NT2/D1 (cell line): ENCODE measurements at regions not wholly inside any gene's neighbourhood (a gene's known extent, or its start where the extent isn't known, plus 50 kb on each side); places are given as distances from the start of the nearest gene placed in this dataset.
A peak's percentile ranks its signal among the peaks of the same experiment; 100 is the strongest.

Source experiments
- DNase-seq: peaks from one replicate; pipeline ENCODE4 v3.0.0-alpha.2; 2011; ENCODE audit warnings: low read depth, low spot score
- H3K27me3 ChIP-seq: 2 replicates; pipeline ENCODE4 v1.6.0; 2011; ENCODE audit warnings: mild to moderate bottlenecking; ENCODE audit not compliant: insufficient read length, insufficient read depth
- H3K36me3 ChIP-seq: 2 replicates; pipeline ENCODE4 v1.6.1; 2011; ENCODE audit warnings: mild to moderate bottlenecking, low read length, mixed read lengths; ENCODE audit not compliant: insufficient read depth, insufficient read length
- H3K4me1 ChIP-seq: 2 replicates; pipeline ENCODE4 v1.5.1; 2011; ENCODE audit not compliant: insufficient read depth, insufficient read length
- H3K4me3 ChIP-seq: 2 replicates; pipeline ENCODE4 v1.5.1; 2011; ENCODE audit warnings: low read depth; ENCODE audit not compliant: insufficient read length
- H3K9ac ChIP-seq: 2 replicates; pipeline ENCODE4 v1.6.0; 2011; ENCODE audit warnings: low read depth; ENCODE audit not compliant: insufficient read length
- H3K9me3 ChIP-seq: 2 replicates; pipeline ENCODE4 v1.5.1; 2011; ENCODE audit warnings: mild to moderate bottlenecking, low read length; ENCODE audit not compliant: insufficient read depth
- SUZ12 ChIP-seq: IDR thresholded peaks from 2 replicates; pipeline ENCODE4 v1.6.1; 2011; ENCODE audit not compliant: insufficient read length, insufficient read depth; ENCODE audit errors: extremely low read depth
- YY1 ChIP-seq: IDR thresholded peaks from 2 replicates; pipeline ENCODE4 v1.6.1; 2011; ENCODE audit not compliant: insufficient read length, insufficient read depth
- ZNF274 ChIP-seq: IDR thresholded peaks from 2 replicates; pipeline ENCODE4 v1.6.1; 2011; ENCODE audit warnings: mild to moderate bottlenecking, low read depth, low read length

DNA sequence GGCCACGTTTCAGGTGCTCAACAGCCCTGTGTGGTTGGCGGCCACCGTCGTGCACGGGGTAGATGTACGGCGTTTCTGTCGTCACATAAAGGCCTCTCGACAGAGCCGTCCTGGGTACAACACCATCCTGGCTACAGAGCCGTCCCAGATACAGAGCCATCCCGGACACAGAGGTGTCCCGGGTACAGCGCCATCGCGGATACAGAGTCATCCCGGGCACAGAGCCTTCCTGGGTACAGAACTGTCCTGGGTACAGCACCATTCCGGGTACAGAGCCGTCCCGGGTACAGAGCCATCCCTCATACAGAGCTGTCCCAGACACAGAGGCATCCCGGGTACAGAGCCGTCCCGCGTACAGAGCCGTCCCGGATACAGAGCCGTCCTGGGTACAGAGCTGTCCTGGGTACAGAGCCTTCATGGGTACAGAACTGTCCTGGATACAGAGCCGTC is 222.7 kb upstream of the SOX1 start:
- Histone ChIP-seq H3K9me3 (peaks cover 20% of the 10 kb centered on the region), H3K4me1 (peaks cover 7% of the 10 kb centered on the region), H3K36me3 (no peaks in the 10 kb centered on the region), H3K4me3 (no peak overlapping the region), H3K9ac (no peak overlapping the region), H3K27me3 (no peaks in the 10 kb centered on the region)
- DNase-seq: no peak
- TF ChIP-seq ZNF274 (no peak), YY1 (no peak), SUZ12 (no peak)

DNA sequence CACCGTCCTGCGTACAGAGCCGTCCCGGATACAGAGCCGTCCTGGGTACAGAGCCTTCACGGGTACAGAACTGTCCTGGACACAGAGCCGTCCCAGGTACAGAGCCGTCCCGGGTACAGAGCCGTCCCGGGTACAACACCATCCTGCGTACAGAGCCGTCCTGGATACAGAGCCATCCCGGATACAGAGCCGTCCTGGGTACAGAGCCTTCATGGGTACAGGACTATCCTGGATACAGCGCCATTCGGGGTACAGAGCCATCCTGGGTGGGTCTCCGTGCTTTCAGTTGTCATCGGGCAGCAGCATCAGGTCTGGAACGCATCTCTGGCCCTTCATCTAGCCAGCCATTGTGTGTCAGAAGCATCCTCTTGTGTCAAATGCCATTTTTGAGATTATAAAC is 222.3 kb upstream of the SOX1 start:
- Histone ChIP-seq H3K9me3 (peaks cover 20% of the 10 kb centered on the region), H3K9ac (no peak overlapping the region), H3K36me3 (no peaks in the 10 kb centered on the region), H3K27me3 (no peaks in the 10 kb centered on the region), H3K4me3 (no peak overlapping the region), H3K4me1 (peaks cover 7% of the 10 kb centered on the region)
- no peak for DNase-seq
- no peak for TF ChIP-seq ZNF274
- TF ChIP-seq YY1: no peak
- no peak for TF ChIP-seq SUZ12

DNA sequence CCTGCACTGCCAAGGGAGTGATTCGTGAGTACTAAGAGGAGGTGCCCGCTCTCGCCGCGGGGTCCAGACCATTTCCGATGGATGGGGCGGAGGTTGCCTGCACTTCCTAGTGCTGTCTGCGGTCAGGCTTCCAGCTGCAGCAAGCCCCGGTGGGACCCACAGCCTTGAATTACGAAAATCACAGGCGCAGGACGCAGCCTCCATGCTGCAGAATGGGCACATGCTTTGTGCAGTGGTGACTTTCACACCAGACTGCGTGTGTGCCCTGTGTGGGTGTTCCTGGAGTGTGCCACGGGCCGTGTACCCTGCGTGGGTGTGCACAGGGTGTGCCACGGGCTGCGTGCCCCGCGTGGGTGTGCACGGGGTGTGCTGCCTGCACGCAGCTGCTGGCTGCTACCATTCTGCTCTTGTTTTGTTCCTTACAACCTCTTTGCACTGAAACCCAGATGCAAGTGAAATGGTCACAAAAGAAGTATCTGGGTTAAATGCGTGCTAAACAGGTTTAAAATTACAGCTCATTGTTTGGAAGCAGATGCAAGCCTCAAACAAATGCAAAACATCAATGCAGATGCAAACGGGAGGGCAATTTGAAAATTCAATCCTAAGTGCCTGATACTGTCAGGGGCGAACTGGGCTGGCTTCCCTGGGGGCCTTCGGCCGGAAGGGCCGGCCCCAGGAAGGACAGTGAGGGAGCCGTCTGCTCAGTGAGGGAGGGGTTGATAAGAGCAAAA is 221.2 kb upstream of the SOX1 start:
- no peaks in the 10 kb centered on the region for H3K27me3 ChIP-seq
- H3K9me3 ChIP-seq: peaks cover 20% of the 10 kb centered on the region
- peak overlapping the region; percentile 81 for H3K9ac ChIP-seq
- H3K4me3 ChIP-seq: no peak overlapping the region
- peaks cover 10% of the 10 kb centered on the region for H3K4me1 ChIP-seq
- no peaks in the 10 kb centered on the region for H3K36me3 ChIP-seq
- no peak for TF ChIP-seq ZNF274
- no peak for TF ChIP-seq SUZ12
- no peak for TF ChIP-seq YY1
- DNase-seq: peak; percentile 66

DNA sequence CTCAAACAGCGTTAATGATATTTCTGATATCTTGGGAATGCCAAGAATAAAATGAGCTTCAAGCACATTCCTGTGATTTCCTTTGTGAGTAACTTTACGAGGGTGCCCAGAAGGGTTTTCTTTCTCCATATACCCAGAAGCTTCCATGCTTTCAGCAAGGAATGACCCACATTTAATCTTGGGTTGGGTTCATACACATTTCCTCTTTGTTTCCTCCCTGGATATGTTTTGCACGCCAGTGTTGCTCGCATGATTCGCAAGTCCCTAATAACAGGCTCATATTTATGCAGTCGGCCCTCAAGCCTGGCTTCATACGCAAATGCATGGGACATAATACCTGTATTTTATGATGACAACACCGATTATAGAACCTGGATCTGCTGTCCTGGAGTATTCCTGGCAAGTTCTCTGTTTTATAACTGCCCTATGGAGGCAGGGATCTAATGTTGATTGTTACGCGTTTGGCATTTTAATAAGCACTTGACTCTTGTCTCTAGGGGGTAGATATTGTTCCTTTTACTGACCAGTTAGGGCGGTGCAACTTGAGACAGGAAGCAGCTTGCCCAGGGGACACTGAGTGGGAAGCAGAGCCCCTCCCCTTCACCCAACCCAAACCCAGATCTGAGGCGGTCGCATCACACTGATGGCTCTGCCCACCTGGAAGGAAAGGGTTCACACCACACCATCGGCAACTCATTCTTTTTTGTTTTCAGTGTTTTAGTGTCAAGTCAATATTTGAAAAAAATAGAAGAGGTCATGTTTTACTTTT is 220.4 kb upstream of the SOX1 start:
- DNase-seq: no peak
- H3K4me1 ChIP-seq: peaks cover 10% of the 10 kb centered on the region
- TF ChIP-seq ZNF274 (no peak), SUZ12 (no peak), YY1 (no peak)
- peak overlapping the region; percentile 8 for H3K9ac ChIP-seq
- H3K4me3 ChIP-seq: peak overlapping the region; percentile 26
- peaks cover 20% of the 10 kb centered on the region for H3K9me3 ChIP-seq
- no peaks in the 10 kb centered on the region for H3K36me3 ChIP-seq
- H3K27me3 ChIP-seq: no peaks in the 10 kb centered on the region

DNA sequence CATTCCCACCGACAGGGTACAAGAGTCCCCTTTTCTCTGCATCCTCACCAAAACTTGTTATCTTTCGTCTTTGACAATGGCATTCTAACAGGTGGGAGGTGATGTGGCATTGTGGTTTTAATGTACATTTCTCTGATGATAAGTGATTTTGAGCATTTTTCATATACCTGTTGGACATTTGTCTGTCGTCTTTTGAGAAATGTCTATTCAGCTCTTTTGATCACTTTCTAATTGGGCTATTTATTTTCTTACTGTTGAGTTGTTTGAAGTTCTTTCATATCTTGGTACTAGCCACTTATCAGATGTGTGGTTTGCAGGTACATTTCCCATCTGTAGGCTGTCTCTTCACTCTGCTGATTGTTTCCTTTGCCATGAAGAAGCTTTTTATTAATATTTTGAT is 219.0 kb upstream of the SOX1 start:
- Histone ChIP-seq H3K9ac (no peak overlapping the region), H3K9me3 (peaks cover 20% of the 10 kb centered on the region), H3K36me3 (no peaks in the 10 kb centered on the region), H3K4me1 (peaks cover 10% of the 10 kb centered on the region), H3K27me3 (no peaks in the 10 kb centered on the region), H3K4me3 (no peak overlapping the region)
- no peak for TF ChIP-seq YY1
- DNase-seq: no peak

DNA sequence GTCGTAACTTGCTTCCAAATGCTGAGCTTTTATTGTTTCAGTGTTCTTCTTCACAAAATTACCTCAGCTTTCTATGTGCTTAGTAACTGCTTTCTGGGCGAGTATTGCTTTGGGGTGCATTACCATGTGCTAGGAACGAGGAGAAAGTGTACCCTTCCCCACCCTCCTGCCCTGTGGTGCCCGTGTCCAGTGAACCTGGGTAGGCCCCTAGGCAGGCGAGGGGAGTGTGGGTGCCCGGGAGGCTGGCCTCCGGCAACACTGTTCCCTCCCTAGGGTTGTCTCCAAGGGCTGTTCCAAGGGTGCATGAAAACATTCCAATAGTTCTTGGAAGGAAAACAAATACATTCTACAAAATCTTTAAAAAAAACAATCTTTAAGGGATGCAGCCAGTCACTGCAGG is 216.5 kb upstream of the SOX1 start:
- Histone ChIP-seq H3K27me3 (no peaks in the 10 kb centered on the region), H3K9me3 (peaks cover 12% of the 10 kb centered on the region; the same call in 1 of the 2 replicates), H3K4me3 (no peak overlapping the region), H3K4me1 (peaks cover 10% of the 10 kb centered on the region), H3K9ac (no peak overlapping the region), H3K36me3 (no peaks in the 10 kb centered on the region)
- DNase-seq: no peak
- TF ChIP-seq YY1: no peak
- TF ChIP-seq SUZ12: no peak
- no peak for TF ChIP-seq ZNF274

DNA sequence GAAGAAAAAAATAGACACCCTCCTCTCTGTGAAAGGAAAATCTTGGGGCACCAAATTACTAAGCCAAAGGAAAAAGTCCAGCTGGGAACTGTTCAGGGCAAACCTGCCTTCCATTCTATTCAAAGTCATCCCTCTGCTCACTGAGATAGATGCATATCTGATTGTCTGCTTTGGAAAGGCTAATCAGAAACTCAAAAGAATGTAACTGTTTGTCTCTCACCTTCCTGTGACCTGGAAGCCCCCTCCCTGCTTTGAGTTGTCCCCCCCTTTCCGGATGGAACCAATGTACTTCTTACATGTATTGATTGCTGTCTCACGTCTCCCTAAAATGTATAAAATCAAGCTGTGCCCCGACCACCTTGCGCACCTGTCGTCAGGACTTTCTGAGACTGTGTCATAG is 216.0 kb upstream of the SOX1 start:
- H3K9me3 ChIP-seq: peaks cover 12% of the 10 kb centered on the region; the same call in 1 of the 2 replicates
- no peak overlapping the region for H3K4me3 ChIP-seq
- peaks cover 6% of the 10 kb centered on the region for H3K4me1 ChIP-seq
- TF ChIP-seq SUZ12 (no peak), YY1 (no peak), ZNF274 (no peak)
- no peak overlapping the region for H3K9ac ChIP-seq
- H3K27me3 ChIP-seq: no peaks in the 10 kb centered on the region
- no peaks in the 10 kb centered on the region for H3K36me3 ChIP-seq
- DNase-seq: no peak
